ENCODE measurements at regions not wholly inside any gene's neighbourhood (a gene's known extent, or its start where the extent isn't known, plus 50 kb on each side); places are given as distances from the start of the nearest gene placed in this dataset.

DNA sequence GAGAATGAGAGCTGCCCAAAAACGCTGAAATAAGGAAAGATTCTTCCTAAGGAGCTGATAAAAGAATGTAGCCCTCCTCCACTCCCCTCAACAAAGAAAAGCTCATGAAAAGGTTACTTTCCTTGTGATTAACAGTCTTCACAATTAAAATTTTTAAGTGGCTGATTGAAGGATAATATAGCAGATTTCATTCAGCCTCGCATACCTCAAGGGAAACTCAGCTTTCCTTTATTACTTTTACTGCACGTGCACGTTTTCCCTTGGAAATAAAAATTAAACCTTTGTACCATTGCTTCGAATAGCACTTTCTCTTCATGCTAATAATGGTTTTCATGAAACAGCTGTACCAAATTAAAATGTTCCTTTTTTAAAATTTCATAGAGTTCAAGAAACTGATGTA is 234.0 kb upstream of the GRAMD2B start:
- TF ChIP-seq POLR2A (IDR thresholded peaks at IDR 0.05; ENCODE audit: low read depth, low read length) (no peak), EZH2 (IDR thresholded peaks at IDR 0.05; ENCODE audit: borderline replicate concordance, low read depth, low read length, severe bottlenecking) (no peak), JUN (IDR thresholded peaks at IDR 0.05; ENCODE audit: borderline replicate concordance, insufficient read depth, insufficient read length, low read depth) (no peak), GATA2 (IDR thresholded peaks at IDR 0.05; ENCODE audit: insufficient read depth, insufficient read length, low read depth, low read length) (no peak), FOS (IDR thresholded peaks at IDR 0.05; ENCODE audit: borderline replicate concordance, insufficient read depth, low read length) (no peak)
- TF ChIP-seq, protein P1, sequence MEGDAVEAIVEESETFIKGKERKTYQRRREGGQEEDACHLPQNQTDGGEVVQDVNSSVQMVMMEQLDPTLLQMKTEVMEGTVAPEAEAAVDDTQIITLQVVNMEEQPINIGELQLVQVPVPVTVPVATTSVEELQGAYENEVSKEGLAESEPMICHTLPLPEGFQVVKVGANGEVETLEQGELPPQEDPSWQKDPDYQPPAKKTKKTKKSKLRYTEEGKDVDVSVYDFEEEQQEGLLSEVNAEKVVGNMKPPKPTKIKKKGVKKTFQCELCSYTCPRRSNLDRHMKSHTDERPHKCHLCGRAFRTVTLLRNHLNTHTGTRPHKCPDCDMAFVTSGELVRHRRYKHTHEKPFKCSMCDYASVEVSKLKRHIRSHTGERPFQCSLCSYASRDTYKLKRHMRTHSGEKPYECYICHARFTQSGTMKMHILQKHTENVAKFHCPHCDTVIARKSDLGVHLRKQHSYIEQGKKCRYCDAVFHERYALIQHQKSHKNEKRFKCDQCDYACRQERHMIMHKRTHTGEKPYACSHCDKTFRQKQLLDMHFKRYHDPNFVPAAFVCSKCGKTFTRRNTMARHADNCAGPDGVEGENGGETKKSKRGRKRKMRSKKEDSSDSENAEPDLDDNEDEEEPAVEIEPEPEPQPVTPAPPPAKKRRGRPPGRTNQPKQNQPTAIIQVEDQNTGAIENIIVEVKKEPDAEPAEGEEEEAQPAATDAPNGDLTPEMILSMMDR (IDR thresholded peaks at IDR 0.05; ENCODE audit: extremely low read depth in 1 of 2, insufficient read depth in 1 of 2, low read depth in 1 of 2, low read length in 2 of 2), result no peak

Measured in endothelial cell of umbilical vein (primary cell).